Stimulated activated naive CD8-positive, alpha-beta T cell treated with anti-CD3 and anti-CD28 coated beads, Interleukin-15, amount 100 ng/mL, for 72 hours (primary cell): ENCODE measurements at regions not wholly inside any gene's neighbourhood (a gene's known extent, or its start where the extent isn't known, plus 50 kb on each side); places are given as distances from the start of the nearest gene placed in this dataset.
A peak's percentile ranks its signal among the peaks of the same experiment; 100 is the strongest.

Experiments
- ATAC-seq: fragments of 150-1000 bp; cut with Tn5 transposase; 2 replicates; pipeline ENCODE4 v1.10.0; 2021; ENCODE audit warnings: mild to moderate bottlenecking, moderate library complexity
- DNase-seq, 2 donors: peaks; one replicate each; pipeline ENCODE4 v3.0.0; 2021 to 2022
- H3K27ac Mint-ChIP-seq, 2 donors: one replicate each; pipeline ENCODE4 v1.8.0; 2022; ENCODE audit warnings: mild to moderate bottlenecking in 2 of 2, mixed read lengths in 2 of 2, moderate library complexity in 2 of 2
- H3K27me3 Mint-ChIP-seq: one replicate; pipeline ENCODE4 v1.8.0; 2022; ENCODE audit warnings: mixed read lengths
- H3K4me1 Mint-ChIP-seq: one replicate; pipeline ENCODE4 v1.8.0; 2022; ENCODE audit warnings: mild to moderate bottlenecking, mixed read lengths
- H3K4me3 Mint-ChIP-seq, 2 donors: one replicate each; pipeline ENCODE4 v1.8.0; 2022; ENCODE audit warnings: mild to moderate bottlenecking in 2 of 2, mixed read lengths in 2 of 2, moderate library complexity in 1 of 2
- H3K9me3 Mint-ChIP-seq, 2 donors: one replicate each; pipeline ENCODE4 v1.8.0; 2022; ENCODE audit warnings: mixed read lengths in 2 of 2

DNA sequence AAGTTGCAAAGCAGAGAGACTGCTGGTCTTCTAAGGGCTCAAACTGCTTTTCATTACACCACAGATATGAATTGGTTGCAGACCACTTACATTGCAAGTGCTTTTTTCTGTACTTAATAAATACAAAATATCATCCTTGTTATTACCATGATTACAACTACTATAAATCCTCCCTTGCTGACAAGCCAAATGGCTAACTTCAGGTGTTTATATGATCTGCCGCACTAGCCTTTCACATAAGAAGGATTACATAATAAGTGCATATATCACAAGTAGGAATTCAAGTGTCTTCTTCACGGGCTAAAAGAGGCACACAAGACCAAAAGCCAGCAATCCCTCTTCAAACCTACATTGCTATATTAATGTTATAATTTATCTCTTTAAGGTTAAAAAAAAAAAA, 373.0 kb downstream of the ZEB2 start:
- no peaks in the 10 kb centered on the region for H3K4me1 Mint-ChIP-seq
- H3K9me3 Mint-ChIP-seq: no peaks in the 10 kb centered on the region
- DNase-seq (no peak), ATAC-seq (no peak)
- H3K27ac Mint-ChIP-seq: no peak overlapping the region
- H3K4me3 Mint-ChIP-seq: no peak overlapping the region
- no peaks in the 10 kb centered on the region for H3K27me3 Mint-ChIP-seq

DNA sequence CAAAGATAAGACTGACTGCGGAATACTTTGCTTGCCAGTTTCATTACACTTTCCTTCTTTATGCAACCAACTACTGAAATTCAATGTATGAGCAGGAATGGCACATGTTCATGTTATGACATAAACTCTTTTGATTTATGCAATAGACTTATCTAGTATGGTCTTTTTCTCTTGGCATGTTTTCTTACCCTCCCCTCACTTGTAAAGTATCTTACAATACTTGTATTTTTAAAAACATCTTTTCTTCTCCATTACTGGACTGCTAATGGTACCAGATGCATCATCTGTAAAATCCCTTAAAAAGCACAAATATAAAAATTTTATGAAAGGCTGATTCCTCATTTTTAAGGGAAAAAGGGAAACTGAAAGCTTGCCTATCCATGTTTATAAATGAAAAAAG, 373.8 kb downstream of the ZEB2 start:
- Mint-ChIP-seq H3K4me1 (no peaks in the 10 kb centered on the region), H3K27me3 (no peaks in the 10 kb centered on the region), H3K9me3 (no peaks in the 10 kb centered on the region), H3K27ac (no peak overlapping the region), H3K4me3 (no peak overlapping the region)
- DNase-seq (no peak), ATAC-seq (no peak)

DNA sequence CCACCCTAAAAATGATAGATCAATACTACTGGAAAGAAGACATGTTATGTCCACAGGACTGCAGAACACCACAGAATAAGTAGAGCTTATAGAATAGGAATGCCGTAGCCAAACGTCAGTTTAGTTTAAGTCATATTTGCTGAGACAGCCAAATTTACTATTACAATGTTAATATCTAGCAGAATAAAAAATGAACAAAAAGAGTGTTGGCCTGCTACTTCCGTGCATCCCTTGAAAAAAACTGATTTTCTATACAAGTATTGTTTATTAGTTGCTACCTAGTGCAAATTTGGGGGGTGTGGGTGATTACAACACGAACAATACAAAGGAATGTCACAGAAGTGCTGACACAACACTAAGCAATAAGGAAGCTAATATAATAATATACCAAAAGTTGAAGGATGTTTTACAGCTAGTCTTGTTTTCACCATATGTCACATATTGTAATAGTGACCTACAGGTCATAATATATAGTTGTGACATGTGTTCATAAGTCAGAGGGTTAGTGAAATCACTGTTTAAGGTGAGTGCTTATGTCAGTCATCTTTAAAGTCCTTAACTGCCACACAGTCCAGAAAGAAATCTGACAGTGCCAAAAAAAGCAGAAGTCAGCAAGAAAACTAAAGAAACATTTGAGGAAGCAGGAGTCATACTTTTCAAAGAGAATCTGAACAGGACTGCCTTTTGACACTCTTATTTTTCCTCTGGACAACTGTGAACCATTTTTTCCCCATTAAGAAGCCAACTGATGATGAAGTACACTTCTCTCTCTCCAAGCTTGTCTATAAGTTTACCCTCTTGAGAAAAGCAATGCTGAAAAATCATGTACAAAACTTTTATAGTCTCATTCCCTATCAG, 376.4 kb downstream of the ZEB2 start:
- ATAC-seq (no peak), DNase-seq (no peak)
- H3K27ac Mint-ChIP-seq: no peak overlapping the region
- H3K4me1 Mint-ChIP-seq: no peaks in the 10 kb centered on the region
- H3K4me3 Mint-ChIP-seq: no peak overlapping the region
- no peaks in the 10 kb centered on the region for H3K9me3 Mint-ChIP-seq
- no peaks in the 10 kb centered on the region for H3K27me3 Mint-ChIP-seq

DNA sequence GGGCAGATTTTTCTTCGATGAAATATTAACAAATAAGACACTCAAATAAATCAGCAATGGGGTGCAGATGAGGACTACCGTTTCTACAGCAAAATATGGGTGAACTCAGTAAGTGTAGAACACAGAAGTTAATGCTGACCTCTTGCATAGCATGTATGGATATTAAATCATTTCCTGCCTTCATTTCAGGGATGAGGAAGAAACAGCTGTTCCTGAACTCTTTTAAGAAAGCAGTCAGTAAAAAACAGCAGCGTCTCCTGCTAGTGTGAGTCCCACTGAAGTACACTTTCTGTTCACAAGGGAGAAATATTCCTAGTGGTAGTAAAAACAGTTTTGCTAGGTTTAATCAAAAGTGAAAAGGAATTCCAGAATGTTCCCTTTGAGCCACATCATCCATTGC, 379.0 kb downstream of the ZEB2 start:
- ATAC-seq (no peak), DNase-seq (no peak)
- Mint-ChIP-seq H3K4me3 (no peak overlapping the region), H3K4me1 (no peaks in the 10 kb centered on the region), H3K9me3 (no peaks in the 10 kb centered on the region), H3K27me3 (no peaks in the 10 kb centered on the region), H3K27ac (no peak overlapping the region)

DNA sequence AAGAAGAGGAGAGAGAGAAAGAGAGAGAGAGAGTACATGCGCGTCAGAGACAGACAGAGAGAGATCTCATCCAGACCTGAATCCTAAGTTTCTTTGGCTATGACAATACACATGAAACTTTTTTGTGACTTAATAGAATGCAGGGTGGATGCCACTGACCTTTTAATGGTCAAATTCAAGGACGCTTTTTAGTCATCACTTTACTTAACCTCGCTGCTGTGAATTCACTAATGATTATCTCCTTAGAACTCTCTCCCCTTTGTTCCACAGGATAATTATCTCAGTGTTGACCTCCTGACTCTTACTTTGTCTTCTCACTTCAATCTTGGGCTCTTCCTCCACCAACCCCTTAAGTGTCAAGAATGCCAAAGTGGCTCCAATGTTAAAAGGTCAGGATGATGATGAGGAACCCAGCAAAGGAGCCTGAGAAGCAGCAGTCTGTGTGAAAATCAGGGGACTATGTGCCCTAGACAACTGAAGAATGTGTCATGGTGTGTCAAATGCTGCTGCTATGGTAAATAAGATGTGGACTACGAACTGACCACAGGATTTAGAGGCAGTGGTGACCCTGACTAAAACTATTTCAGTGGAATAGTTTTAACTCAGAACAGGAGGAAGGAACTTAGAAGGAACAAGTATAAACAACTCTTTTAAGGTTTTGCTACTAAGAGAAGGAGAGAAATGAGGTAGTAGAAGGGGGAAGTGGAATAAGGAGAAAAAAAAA, 382.1 kb downstream of the ZEB2 start:
- Mint-ChIP-seq H3K27me3 (no peaks in the 10 kb centered on the region), H3K4me3 (no peak overlapping the region), H3K27ac (no peak overlapping the region), H3K9me3 (no peaks in the 10 kb centered on the region), H3K4me1 (no peaks in the 10 kb centered on the region)
- DNase-seq (no peak), ATAC-seq (no peak)

DNA sequence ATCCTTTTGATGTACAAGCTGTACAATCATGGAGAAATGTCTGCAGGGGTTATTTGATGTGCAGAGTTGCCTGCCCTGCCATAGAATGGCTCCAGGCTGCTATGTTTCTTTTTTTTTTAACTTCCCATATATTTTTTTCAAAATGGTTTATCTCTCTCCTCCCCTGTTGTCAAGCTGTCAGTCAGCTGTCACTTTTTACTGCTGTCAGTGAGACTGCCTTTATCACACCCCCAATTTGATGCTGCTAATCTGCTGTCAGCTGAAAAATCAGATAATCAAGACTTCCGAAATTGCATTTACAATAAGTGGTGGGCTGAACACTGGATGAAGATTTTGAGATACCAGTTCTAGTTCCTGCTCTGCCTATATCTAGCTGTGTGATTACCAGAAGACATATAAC, 382.6 kb downstream of the ZEB2 start:
- ATAC-seq (no peak), DNase-seq (no peak)
- H3K4me3 Mint-ChIP-seq: no peak overlapping the region
- no peak overlapping the region for H3K27ac Mint-ChIP-seq
- no peaks in the 10 kb centered on the region for H3K4me1 Mint-ChIP-seq
- no peaks in the 10 kb centered on the region for H3K9me3 Mint-ChIP-seq
- no peaks in the 10 kb centered on the region for H3K27me3 Mint-ChIP-seq

DNA sequence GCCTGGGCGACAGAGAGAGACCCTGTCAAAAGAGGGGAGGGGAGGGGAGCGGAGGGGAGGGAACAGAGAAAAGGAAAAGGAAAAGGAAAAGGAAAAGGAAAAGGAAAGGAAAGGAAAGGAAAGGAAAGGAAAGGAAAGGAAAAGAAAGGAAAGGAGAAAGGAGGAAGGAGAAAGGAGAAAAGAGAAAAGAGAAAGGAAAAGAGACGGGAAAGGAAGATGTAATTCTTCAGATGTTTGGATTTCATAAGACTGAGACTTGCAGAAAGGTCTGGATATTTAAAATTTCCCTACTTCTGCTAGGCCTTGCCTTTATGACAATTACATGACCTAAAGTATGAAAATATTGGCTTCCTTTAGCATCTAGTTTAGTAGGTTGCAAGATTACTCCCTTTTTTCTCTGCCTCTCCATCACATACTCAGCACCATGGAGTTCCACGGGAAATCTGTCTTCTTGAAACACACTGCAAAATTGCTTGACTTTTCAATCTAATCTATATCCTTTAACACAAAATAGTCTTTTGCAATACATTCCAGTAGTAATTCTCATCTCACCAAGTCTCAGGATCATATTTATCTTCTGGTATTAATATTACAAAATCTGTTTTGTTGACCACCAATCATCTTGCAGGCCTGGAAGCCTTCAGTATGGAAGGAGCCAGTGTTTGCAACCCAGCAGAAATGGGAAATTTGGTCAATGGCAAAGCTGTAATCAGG, 383.5 kb downstream of the ZEB2 start:
- no peaks in the 10 kb centered on the region for H3K27me3 Mint-ChIP-seq
- DNase-seq (no peak), ATAC-seq (no peak)
- no peaks in the 10 kb centered on the region for H3K4me1 Mint-ChIP-seq
- no peak overlapping the region for H3K4me3 Mint-ChIP-seq
- peaks cover under 1 to 2% of the 10 kb centered on the region in 2 donors for H3K9me3 Mint-ChIP-seq
- H3K27ac Mint-ChIP-seq: no peak overlapping the region

DNA sequence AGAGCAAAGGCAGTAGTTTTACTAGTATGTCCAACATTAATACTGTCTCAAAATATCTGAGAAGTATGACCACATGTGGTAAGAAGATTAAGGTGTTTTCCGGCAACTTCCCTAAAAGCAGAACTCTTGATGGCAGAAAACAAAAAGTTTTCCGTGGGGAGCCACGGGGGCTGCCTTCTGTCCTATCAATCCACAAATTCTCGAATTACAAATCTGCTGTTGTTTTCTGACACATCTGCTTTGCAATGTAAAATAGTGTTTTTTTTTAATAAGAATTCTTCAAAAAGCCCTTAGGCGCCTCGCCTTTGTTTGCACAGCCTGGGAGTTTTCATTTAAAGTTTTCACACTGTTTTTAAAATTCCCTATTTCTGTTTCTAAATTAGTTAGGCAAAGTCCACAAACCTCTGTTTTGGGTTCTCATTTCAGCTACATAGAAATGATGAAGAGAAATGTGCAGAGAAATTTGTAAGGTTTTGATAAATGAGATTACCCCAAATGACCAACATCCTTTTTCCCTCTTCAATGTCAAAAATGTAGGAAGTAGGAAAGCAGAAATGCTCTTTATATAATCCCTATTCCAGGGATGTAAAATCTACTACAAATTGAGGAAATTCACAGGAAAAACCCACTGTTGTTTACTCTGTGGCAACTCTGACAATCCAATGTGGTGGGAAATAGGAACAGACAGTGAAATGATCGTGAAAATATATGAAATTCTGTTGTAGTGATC, 385.8 kb downstream of the ZEB2 start:
- H3K27ac Mint-ChIP-seq: no peak overlapping the region

DNA sequence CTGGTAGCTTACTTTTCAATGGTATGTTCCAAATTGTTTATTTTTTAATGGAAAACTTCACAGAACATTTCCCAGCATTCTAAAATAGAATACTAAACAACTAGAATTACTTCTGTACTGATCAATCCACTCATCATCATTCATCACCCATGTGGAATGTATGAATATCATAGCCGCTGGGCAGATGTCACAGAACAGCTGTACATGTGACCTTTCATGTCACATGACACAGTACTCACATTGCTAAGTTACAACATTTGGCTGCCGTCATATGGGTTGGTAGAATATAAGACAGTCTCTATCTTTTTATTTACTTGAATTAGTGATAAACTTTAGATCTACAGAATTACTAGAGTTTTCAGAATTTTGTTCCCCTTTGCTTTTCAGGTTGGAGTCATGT, 387.6 kb downstream of the ZEB2 start:
- Mint-ChIP-seq H3K27me3 (no peaks in the 10 kb centered on the region), H3K9me3 (peaks cover 6% of the 10 kb centered on the region in 2 donors), H3K4me1 (peaks cover 4% of the 10 kb centered on the region), H3K4me3 (no peak overlapping the region), H3K27ac (no peak overlapping the region)
- no peak for ATAC-seq
- no peak for DNase-seq

More for the DNA sequence above, 385.8 kb downstream of the ZEB2 start:
- ATAC-seq: no peak
- peaks cover 6% of the 10 kb centered on the region in 2 donors for H3K9me3 Mint-ChIP-seq
- no peak overlapping the region for H3K4me3 Mint-ChIP-seq
- no peaks in the 10 kb centered on the region for H3K27me3 Mint-ChIP-seq
- no peaks in the 10 kb centered on the region for H3K4me1 Mint-ChIP-seq
- DNase-seq: no peak

DNA sequence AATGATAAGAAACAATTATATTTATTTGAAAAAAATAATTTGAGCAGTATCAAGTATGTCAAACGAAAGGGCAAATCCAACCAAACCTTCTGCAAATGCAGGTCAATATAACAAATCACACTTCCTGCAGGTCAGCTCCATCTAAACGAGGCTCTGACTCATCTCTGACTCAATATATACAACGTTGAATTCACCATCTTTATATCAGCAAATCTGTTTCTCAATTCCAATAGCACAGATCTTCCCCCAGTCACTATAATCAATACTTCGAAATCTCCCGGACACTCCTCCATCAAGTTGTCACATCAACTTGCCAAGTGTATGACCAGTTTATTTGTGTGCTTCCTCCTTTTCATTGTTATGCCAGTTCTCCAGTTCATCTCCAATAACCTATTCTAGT, 388.9 kb downstream of the ZEB2 start:
- Mint-ChIP-seq H3K4me3 (no peak overlapping the region), H3K4me1 (peaks cover 4% of the 10 kb centered on the region), H3K9me3 (peaks cover 6% of the 10 kb centered on the region in 2 donors), H3K27ac (no peak overlapping the region), H3K27me3 (no peaks in the 10 kb centered on the region)
- ATAC-seq (no peak), DNase-seq (no peak)

DNA sequence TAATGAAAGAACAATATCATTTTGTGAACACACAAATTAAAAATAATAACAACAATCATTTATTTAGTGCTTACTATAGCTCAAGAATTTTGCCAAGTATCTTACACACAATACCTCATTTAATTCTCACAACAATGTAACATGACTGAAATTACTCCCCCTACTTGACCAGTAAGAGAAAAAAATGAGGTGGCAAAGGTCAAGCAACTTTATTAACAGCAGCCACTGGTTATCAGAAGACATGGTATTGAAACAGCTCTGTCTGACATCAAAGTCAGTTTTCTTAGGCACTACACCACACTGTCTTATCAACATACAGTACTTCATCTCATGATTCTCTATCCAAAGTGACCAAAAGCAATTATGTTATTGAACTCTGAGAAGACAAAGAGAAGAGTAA, 389.4 kb downstream of the ZEB2 start:
- Mint-ChIP-seq H3K4me1 (peaks cover 4% of the 10 kb centered on the region), H3K9me3 (peaks cover 6 to 8% of the 10 kb centered on the region in 2 donors), H3K4me3 (no peak overlapping the region), H3K27me3 (no peaks in the 10 kb centered on the region), H3K27ac (no peak overlapping the region)
- ATAC-seq (no peak), DNase-seq (no peak)

DNA sequence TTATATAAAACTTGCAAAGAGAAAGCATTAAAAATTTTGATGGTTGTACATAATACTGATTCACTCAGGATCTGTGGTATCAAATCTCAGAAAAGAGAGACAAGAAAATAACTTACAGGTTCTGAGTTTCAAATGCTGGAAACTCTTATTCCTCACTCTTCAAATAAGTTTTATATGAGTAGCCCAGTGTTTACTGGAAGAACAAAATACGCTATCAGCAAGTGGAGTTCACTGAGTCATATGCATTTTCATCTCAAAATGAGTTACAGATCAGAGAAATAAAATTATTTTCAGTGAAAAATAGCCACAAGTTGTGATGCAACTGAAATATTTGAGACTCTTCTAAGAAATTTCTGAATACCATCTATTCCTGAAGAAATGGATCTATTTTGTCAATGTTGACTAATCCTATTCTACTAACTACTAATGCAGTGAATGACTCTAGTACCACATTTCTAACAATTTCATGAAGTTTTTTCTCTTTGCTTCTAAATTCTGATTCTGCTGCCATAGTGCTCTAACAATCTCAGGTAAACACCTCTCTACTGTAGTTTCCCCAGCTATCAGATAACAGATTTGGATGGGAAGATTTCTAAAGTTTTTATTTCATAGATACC, 391.7 kb downstream of the ZEB2 start:
- H3K9me3 Mint-ChIP-seq: peaks cover 6 to 11% of the 10 kb centered on the region in 2 donors
- ATAC-seq (peak; percentile 78), DNase-seq (no peak)
- no peaks in the 10 kb centered on the region for H3K27me3 Mint-ChIP-seq
- peaks cover 4% of the 10 kb centered on the region for H3K4me1 Mint-ChIP-seq
- peak overlapping the region in 1 of 2 donors; percentile 87 for H3K27ac Mint-ChIP-seq
- H3K4me3 Mint-ChIP-seq: peak overlapping the region in 1 of 2 donors; percentile 23

DNA sequence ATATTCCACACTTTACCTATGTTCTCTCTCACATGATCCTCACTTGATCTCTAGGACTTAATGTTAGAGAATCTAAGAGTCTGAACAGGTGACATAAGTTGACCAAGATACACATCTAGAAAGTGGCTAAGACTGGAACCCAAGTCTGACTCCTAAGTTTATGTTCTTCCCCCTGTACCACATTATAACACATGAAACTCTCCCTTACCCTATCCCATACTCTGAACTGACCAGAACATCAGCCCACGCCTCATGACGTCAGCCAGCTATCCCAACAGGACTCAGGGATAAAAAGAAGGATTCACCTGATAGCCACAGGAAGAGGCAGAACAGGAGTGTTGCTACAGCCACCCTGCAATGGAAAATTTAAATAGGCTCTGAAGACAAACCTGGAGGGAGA, 392.2 kb downstream of the ZEB2 start:
- Mint-ChIP-seq H3K9me3 (peaks cover 6 to 11% of the 10 kb centered on the region in 2 donors), H3K27ac (peak overlapping the region in 1 of 2 donors; percentile 91), H3K27me3 (no peaks in the 10 kb centered on the region), H3K4me3 (peak overlapping the region in 1 of 2 donors; percentile 59), H3K4me1 (peaks cover 4% of the 10 kb centered on the region)
- DNase-seq (no peak), ATAC-seq (peak; percentile 51)

DNA sequence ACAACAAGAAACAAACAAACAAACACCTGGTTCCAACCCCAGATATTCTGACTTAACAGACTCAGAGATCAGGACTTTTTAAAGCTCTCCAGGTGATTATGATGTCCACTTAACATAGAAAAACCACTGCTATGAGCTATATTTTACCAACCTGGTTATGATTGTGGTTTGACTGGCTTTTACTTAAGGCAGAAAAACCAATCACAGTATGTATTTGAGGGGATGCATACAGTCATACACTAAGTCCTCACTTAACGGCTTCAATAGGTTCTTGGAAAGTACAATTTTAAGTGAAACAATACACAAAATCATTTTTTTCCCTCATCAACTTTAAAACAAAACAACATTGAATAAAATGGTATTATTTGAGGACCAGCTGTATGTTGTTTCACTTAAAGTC, 393.6 kb downstream of the ZEB2 start:
- Mint-ChIP-seq H3K4me3 (no peak overlapping the region), H3K27ac (no peak overlapping the region), H3K4me1 (peaks cover 4% of the 10 kb centered on the region), H3K9me3 (peaks cover 2 to 9% of the 10 kb centered on the region in 2 donors), H3K27me3 (no peaks in the 10 kb centered on the region)
- no peak for DNase-seq
- peak; percentile 56 for ATAC-seq

DNA sequence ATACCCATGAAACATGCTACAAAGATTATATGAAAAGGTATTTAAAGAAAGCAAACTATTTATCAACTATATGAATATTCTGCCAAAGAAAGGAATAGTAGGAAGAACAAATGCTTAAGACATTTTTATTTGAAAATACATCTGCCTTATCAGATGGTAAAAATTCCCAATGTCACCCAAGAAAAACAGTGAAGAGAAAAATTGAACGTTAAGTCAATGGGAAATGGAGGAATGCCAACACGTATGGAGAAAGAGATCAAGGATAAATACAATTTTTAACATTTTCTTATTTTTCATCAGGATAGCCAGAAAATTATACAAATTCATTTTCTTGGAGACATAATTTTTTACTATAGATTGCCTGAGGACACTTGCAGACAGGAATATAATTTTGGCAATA, 394.2 kb downstream of the ZEB2 start:
- peaks cover 0 to 5% of the 10 kb centered on the region in 2 donors for H3K9me3 Mint-ChIP-seq
- H3K4me3 Mint-ChIP-seq: no peak overlapping the region
- H3K27ac Mint-ChIP-seq: peak overlapping the region in 1 of 2 donors; percentile 42
- no peaks in the 10 kb centered on the region for H3K27me3 Mint-ChIP-seq
- ATAC-seq (no peak), DNase-seq (no peak)
- peaks cover 4% of the 10 kb centered on the region for H3K4me1 Mint-ChIP-seq
